ENCODE measurements at regions not wholly inside any gene's neighbourhood (a gene's known extent, or its start where the extent isn't known, plus 50 kb on each side); places are given as distances from the start of the nearest gene placed in this dataset.

- Histone ChIP-seq H3K36me3 (ENCODE audit: insufficient read depth, low read length, poor library complexity, severe bottlenecking) (no peaks in the 10 kb centered on the region), H3K9me3 (ENCODE audit: low read depth, low read length, poor library complexity, severe bottlenecking) (no peaks in the 10 kb centered on the region), H3K4me1 (ENCODE audit: insufficient read depth, low read length, poor library complexity, severe bottlenecking) (no peaks in the 10 kb centered on the region), H3K27ac (ENCODE audit: low read depth, low read length, poor library complexity, severe bottlenecking) (no peak overlapping the region), H3K4me3 (ENCODE audit: low read depth, low read length, poor library complexity, severe bottlenecking) (no peak overlapping the region), H3K27me3 (replicated peaks; ENCODE audit: insufficient read depth, low read depth, low read length, poor library complexity) (peaks cover 53% of the 10 kb centered on the region)
- ChIA-PET POLR2A (ENCODE audit: low non-redundant PET) (no interaction called here), CTCF (no interaction called here)
- no TSS peak for BruUV-seq (replicated peaks)
- intact Hi-C loops (cut with micrococcal nuclease; ENCODE audit: unreplicated experiment) = no loop called here
- DNase-seq (ENCODE audit: low spot score) = no peak
- TF ChIP-seq CTCF (conservative IDR thresholded peaks at IDR 0.05; ENCODE audit: low read depth, low read length) = no peak
- no peak for TF ChIP-seq EZH2 (IDR thresholded peaks at IDR 0.05; ENCODE audit: borderline replicate concordance, low read depth, low read length, poor library complexity, severe bottlenecking)
Observed at GRCh38 chr9:33684831-33685230, 110.5 kb upstream of the PRSS3 start.

GRCh38 chr9:33686942-33687341 lies 108.4 kb upstream of the PRSS3 start:
- CTCF ChIA-PET = no interaction called here
- POLR2A ChIA-PET (ENCODE audit: low non-redundant PET) = no interaction called here
- Histone ChIP-seq H3K36me3 (ENCODE audit: insufficient read depth, low read length, poor library complexity, severe bottlenecking) (no peaks in the 10 kb centered on the region), H3K27me3 (replicated peaks; ENCODE audit: insufficient read depth, low read depth, low read length, poor library complexity) (peaks cover 41% of the 10 kb centered on the region), H3K9me3 (ENCODE audit: low read depth, low read length, poor library complexity, severe bottlenecking) (no peaks in the 10 kb centered on the region), H3K4me1 (ENCODE audit: insufficient read depth, low read length, poor library complexity, severe bottlenecking) (no peaks in the 10 kb centered on the region), H3K4me3 (ENCODE audit: low read depth, low read length, poor library complexity, severe bottlenecking) (no peak overlapping the region), H3K27ac (ENCODE audit: low read depth, low read length, poor library complexity, severe bottlenecking) (no peak overlapping the region)
- peak; percentile 2 for DNase-seq (ENCODE audit: low spot score)
- no peak for TF ChIP-seq EZH2 (IDR thresholded peaks at IDR 0.05; ENCODE audit: borderline replicate concordance, low read depth, low read length, poor library complexity, severe bottlenecking)
- TF ChIP-seq CTCF (conservative IDR thresholded peaks at IDR 0.05; ENCODE audit: low read depth, low read length) = no peak
- intact Hi-C loops (cut with micrococcal nuclease; ENCODE audit: unreplicated experiment) = no loop called here
- BruUV-seq (replicated peaks) = no TSS peak

GRCh38 chr9:33687779-33688178 lies 107.6 kb upstream of the PRSS3 start:
- intact Hi-C loops (cut with micrococcal nuclease; ENCODE audit: unreplicated experiment) = no loop called here
- Histone ChIP-seq H3K4me1 (ENCODE audit: insufficient read depth, low read length, poor library complexity, severe bottlenecking) (no peaks in the 10 kb centered on the region), H3K4me3 (ENCODE audit: low read depth, low read length, poor library complexity, severe bottlenecking) (no peak overlapping the region), H3K36me3 (ENCODE audit: insufficient read depth, low read length, poor library complexity, severe bottlenecking) (no peaks in the 10 kb centered on the region), H3K27ac (ENCODE audit: low read depth, low read length, poor library complexity, severe bottlenecking) (no peak overlapping the region), H3K27me3 (replicated peaks; ENCODE audit: insufficient read depth, low read depth, low read length, poor library complexity) (peaks cover 41% of the 10 kb centered on the region), H3K9me3 (ENCODE audit: low read depth, low read length, poor library complexity, severe bottlenecking) (no peaks in the 10 kb centered on the region)
- no peak for DNase-seq (ENCODE audit: low spot score)
- BruUV-seq (replicated peaks) = no TSS peak
- TF ChIP-seq CTCF (conservative IDR thresholded peaks at IDR 0.05; ENCODE audit: low read depth, low read length) = no peak
- no peak for TF ChIP-seq EZH2 (IDR thresholded peaks at IDR 0.05; ENCODE audit: borderline replicate concordance, low read depth, low read length, poor library complexity, severe bottlenecking)
- ChIA-PET CTCF (no interaction called here), POLR2A (ENCODE audit: low non-redundant PET) (no interaction called here)
